Neuronal stem cell (in vitro differentiated cells): ENCODE measurements at regions not wholly inside any gene's neighbourhood (a gene's known extent, or its start where the extent isn't known, plus 50 kb on each side); places are given as distances from the start of the nearest gene placed in this dataset.

Experiments used
- DNase-seq: peaks from one replicate; pipeline ENCODE4 v3.0.0-alpha.2; 2013; ENCODE audit warnings: low spot score
- H2AFZ ChIP-seq: one replicate; pipeline ENCODE4 v1.6.1; 2013; ENCODE audit warnings: mild to moderate bottlenecking, low read length, inconsistent platforms
- H2AK5ac ChIP-seq: 2 replicates; pipeline ENCODE4 v1.6.1; 2013; ENCODE audit warnings: low read depth, mild to moderate bottlenecking, inconsistent platforms, low read length, moderate library complexity, mixed read lengths
- H2BK120ac ChIP-seq: 2 replicates; pipeline ENCODE4 v1.6.1; 2013; ENCODE audit warnings: low read depth, mild to moderate bottlenecking, inconsistent platforms, low read length, moderate library complexity, mixed read lengths
- H2BK12ac ChIP-seq: one replicate; pipeline ENCODE4 v1.6.1; 2013; ENCODE audit warnings: low read length, inconsistent platforms
- H2BK15ac ChIP-seq: 2 replicates; pipeline ENCODE4 v1.6.1; 2013; ENCODE audit warnings: mild to moderate bottlenecking, low read length, inconsistent platforms, mixed read lengths
- H2BK5ac ChIP-seq: one replicate; pipeline ENCODE4 v1.6.1; 2013; ENCODE audit warnings: inconsistent platforms, mild to moderate bottlenecking, low read length, moderate library complexity
- H3K14ac ChIP-seq: one replicate; pipeline ENCODE4 v1.6.1; 2013; ENCODE audit warnings: low read length, inconsistent platforms
- H3K18ac ChIP-seq: 2 replicates; pipeline ENCODE4 v1.6.1; 2013; ENCODE audit warnings: low read length, inconsistent platforms
- H3K23ac ChIP-seq: 2 replicates; pipeline ENCODE4 v1.6.1; 2013; ENCODE audit warnings: low read depth, mild to moderate bottlenecking, mixed read lengths, low read length, inconsistent platforms; ENCODE audit not compliant: poor library complexity
- H3K27ac ChIP-seq: replicated peaks from 3 replicates; pipeline ENCODE4 v1.5.1; 2013; ENCODE audit warnings: low read length, inconsistent platforms
- H3K27me3 ChIP-seq, 3 experiments: 2 replicates each; pipeline ENCODE4 v1.6.1; 2013; ENCODE audit warnings: low read length in 3 of 3, mild to moderate bottlenecking in 2 of 3, inconsistent platforms in 1 of 3, low read depth in 1 of 3, mixed read lengths in 1 of 3, moderate library complexity in 1 of 3; ENCODE audit not compliant: control insufficient read depth in 3 of 3, insufficient read depth in 3 of 3
- H3K36me3 ChIP-seq, 2 donors: replicated peaks in 1 of 2; 2 replicates each; pipeline ENCODE4 v1.6.1; 2013; ENCODE audit warnings: low read length in 2 of 2; ENCODE audit not compliant: control insufficient read depth in 2 of 2, insufficient read depth in 2 of 2
- H3K4ac ChIP-seq: 2 replicates; pipeline ENCODE4 v1.6.1; 2013; ENCODE audit warnings: inconsistent platforms, mild to moderate bottlenecking, low read length, moderate library complexity
- H3K4me1 ChIP-seq, 2 donors: 1 replicate in 1 of 2; 2 replicates in 1 of 2; pipeline ENCODE4 v1.6.1; 2013; ENCODE audit warnings: low read length in 2 of 2, low read depth in 1 of 2; ENCODE audit not compliant: control insufficient read depth in 2 of 2, insufficient read depth in 1 of 2
- H3K4me2 ChIP-seq: one replicate; pipeline ENCODE4 v1.6.1; 2013; ENCODE audit warnings: mild to moderate bottlenecking, low read length, inconsistent platforms; ENCODE audit not compliant: insufficient read depth, poor library complexity, severe bottlenecking
- H3K4me3 ChIP-seq, 2 donors: 2 replicates each; pipeline ENCODE4 v1.5.1; 2013; ENCODE audit warnings: low read length in 2 of 2, mild to moderate bottlenecking in 2 of 2, inconsistent platforms in 1 of 2, moderate library complexity in 1 of 2
- H3K79me1 ChIP-seq: one replicate; pipeline ENCODE4 v1.6.1; 2013; ENCODE audit warnings: low read depth, mild to moderate bottlenecking, inconsistent platforms, low read length, moderate library complexity
- H3K9ac ChIP-seq: one replicate; pipeline ENCODE4 v1.6.1; 2013; ENCODE audit warnings: mild to moderate bottlenecking, low read depth, low read length, inconsistent platforms; ENCODE audit not compliant: poor library complexity
- H3K9me3 ChIP-seq, 2 donors: replicated peaks in 1 of 2; 2 replicates each; pipeline versions ENCODE3 to v1.6.1; 2013; ENCODE audit warnings: low read length in 2 of 2, mild to moderate bottlenecking in 2 of 2, inconsistent platforms in 1 of 2, low read depth in 1 of 2, mixed read lengths in 1 of 2, moderate library complexity in 1 of 2; ENCODE audit not compliant: control insufficient read depth in 2 of 2, insufficient read depth in 1 of 2
- H4K8ac ChIP-seq: one replicate; pipeline ENCODE4 v1.6.1; 2013; ENCODE audit warnings: low read depth, mild to moderate bottlenecking, inconsistent platforms, low read length, moderate library complexity
- H4K91ac ChIP-seq: one replicate; pipeline ENCODE4 v1.6.1; 2013; ENCODE audit warnings: low read length, low read depth, mild to moderate bottlenecking, inconsistent platforms; ENCODE audit not compliant: poor library complexity
- WGBS, 2 donors: extraction: QIAGEN DNeasy Blood & Tissue Kit; methylation state at CpG; one replicate each; pipeline ENCODE4 v1.1.7; 2013; ENCODE audit warnings: missing lambda C conversion rate in 2 of 2, mixed read lengths in 1 of 2; ENCODE audit not compliant: insufficient read length in 2 of 2, insufficient replicate concordance in 1 of 2; ENCODE audit errors: extremely low coverage in 2 of 2; 5-methylcytosine and 5-hydroxymethylcytosine counted together

GRCh38 chr5:128896675-128897074 is 68.6 kb upstream of the SLC27A6 start:
- Histone ChIP-seq H3K23ac (no peak overlapping the region), H3K79me1 (no peaks in the 10 kb centered on the region), H3K9me3 (no peaks in the 10 kb centered on the region), H4K91ac (no peak overlapping the region), H2BK5ac (no peak overlapping the region), H3K14ac (no peak overlapping the region), H3K4me2 (no peak overlapping the region), H2BK15ac (no peak overlapping the region), H3K27me3 (no peaks in the 10 kb centered on the region), H3K27ac (no peak overlapping the region), H2BK12ac (peak overlapping the region; percentile 77), H3K18ac (no peak overlapping the region), H3K4me1 (no peaks in the 10 kb centered on the region), H2AK5ac (no peak overlapping the region), H3K4me3 (no peak overlapping the region), H2AFZ (no peak overlapping the region), H4K8ac (no peak overlapping the region), H2BK120ac (no peak overlapping the region), H3K4ac (no peak overlapping the region), H3K9ac (no peak overlapping the region), H3K36me3 (no peaks in the 10 kb centered on the region)
- no peak for DNase-seq
- no CpG with 5 or more reads among the region's 2 CpGs for WGBS, 2 donors

GRCh38 chr5:128903550-128903949 is 61.7 kb upstream of the SLC27A6 start:
- Histone ChIP-seq H2AFZ (no peak overlapping the region), H3K23ac (no peak overlapping the region), H3K36me3 (peaks cover 0 to 2% of the 10 kb centered on the region in 2 donors), H2BK12ac (no peak overlapping the region), H3K4ac (no peak overlapping the region), H3K27ac (no peak overlapping the region), H2BK120ac (no peak overlapping the region), H4K91ac (no peak overlapping the region), H2BK15ac (no peak overlapping the region), H3K4me2 (no peak overlapping the region), H3K18ac (no peak overlapping the region), H2BK5ac (no peak overlapping the region), H3K27me3 (no peaks in the 10 kb centered on the region), H3K9me3 (no peaks in the 10 kb centered on the region), H2AK5ac (no peak overlapping the region), H3K14ac (no peak overlapping the region), H3K9ac (no peak overlapping the region), H4K8ac (no peak overlapping the region), H3K4me1 (no peaks in the 10 kb centered on the region), H3K79me1 (no peaks in the 10 kb centered on the region), H3K4me3 (no peak overlapping the region)
- no peak for DNase-seq
- WGBS, 2 donors = no CpG with 5 or more reads among the region's 5 CpGs

- H3K4me1 ChIP-seq = no peaks in the 10 kb centered on the region
- no peak overlapping the region for H2BK120ac ChIP-seq
- H2BK12ac ChIP-seq = no peak overlapping the region
- no peak overlapping the region for H2BK15ac ChIP-seq
- no peak overlapping the region for H3K4me2 ChIP-seq
- no CpG with 5 or more reads among the region's 3 CpGs for WGBS, 2 donors
- no peak overlapping the region for H3K4me3 ChIP-seq
- H4K91ac ChIP-seq = no peak overlapping the region
- no peak overlapping the region for H2BK5ac ChIP-seq
- no peaks in the 10 kb centered on the region for H3K27me3 ChIP-seq
- no peak overlapping the region for H3K18ac ChIP-seq
- no peak overlapping the region for H4K8ac ChIP-seq
- no peak overlapping the region for H2AFZ ChIP-seq
- no peak overlapping the region for H3K23ac ChIP-seq
- DNase-seq = no peak
- H3K4ac ChIP-seq = no peak overlapping the region
- H3K79me1 ChIP-seq = no peaks in the 10 kb centered on the region
- peaks cover 0 to 2% of the 10 kb centered on the region in 2 donors for H3K36me3 ChIP-seq
- no peak overlapping the region for H2AK5ac ChIP-seq
- H3K14ac ChIP-seq = no peak overlapping the region
- H3K9ac ChIP-seq = no peak overlapping the region
- no peak overlapping the region for H3K27ac ChIP-seq
- no peaks in the 10 kb centered on the region for H3K9me3 ChIP-seq
Observed at GRCh38 chr5:128904805-128905567, 60.3 kb upstream of the SLC27A6 start.

GRCh38 chr5:128905568-128906110 is 59.6 kb upstream of the SLC27A6 start:
- no peak overlapping the region for H2BK12ac ChIP-seq
- no peak overlapping the region for H3K23ac ChIP-seq
- H3K4me1 ChIP-seq = no peaks in the 10 kb centered on the region
- no peak overlapping the region for H3K4ac ChIP-seq
- H3K9me3 ChIP-seq = no peaks in the 10 kb centered on the region
- H3K27me3 ChIP-seq = no peaks in the 10 kb centered on the region
- H4K91ac ChIP-seq = no peak overlapping the region
- peaks cover 0 to 2% of the 10 kb centered on the region in 2 donors for H3K36me3 ChIP-seq
- no peak overlapping the region for H2BK5ac ChIP-seq
- DNase-seq = peak; percentile 47
- no peak overlapping the region for H2AFZ ChIP-seq
- H3K79me1 ChIP-seq = no peaks in the 10 kb centered on the region
- no peak overlapping the region for H3K14ac ChIP-seq
- H3K9ac ChIP-seq = no peak overlapping the region
- no peak overlapping the region for H2BK15ac ChIP-seq
- no peak overlapping the region for H3K4me3 ChIP-seq
- H4K8ac ChIP-seq = no peak overlapping the region
- no peak overlapping the region for H3K4me2 ChIP-seq
- no peak overlapping the region for H2AK5ac ChIP-seq
- H3K18ac ChIP-seq = no peak overlapping the region
- no peak overlapping the region for H3K27ac ChIP-seq
- H2BK120ac ChIP-seq = no peak overlapping the region
- no CpG with 5 or more reads among the region's 4 CpGs for WGBS, 2 donors
